Stimulated activated CD4-positive, alpha-beta T cell treated with anti-CD3 and anti-CD28 coated beads, Interleukin-12 subunit alpha, Interleukin-12 subunit beta, amount 100 ng/mL, for 48 hours (primary cell): ENCODE measurements at regions not wholly inside any gene's neighbourhood (a gene's known extent, or its start where the extent isn't known, plus 50 kb on each side); places are given as distances from the start of the nearest gene placed in this dataset.
"Not testable (repeated sequence)": the region's sequence is repeated elsewhere in the genome, so short reads cannot be mapped to it uniquely, and the experiment has no call there.

Experiments used
- DNase-seq, 3 donors: peaks; one replicate each; pipeline ENCODE4 v3.0.0-alpha.2; 2020; ENCODE audit warnings: low read depth in 2 of 3, low spot score in 1 of 3

DNA sequence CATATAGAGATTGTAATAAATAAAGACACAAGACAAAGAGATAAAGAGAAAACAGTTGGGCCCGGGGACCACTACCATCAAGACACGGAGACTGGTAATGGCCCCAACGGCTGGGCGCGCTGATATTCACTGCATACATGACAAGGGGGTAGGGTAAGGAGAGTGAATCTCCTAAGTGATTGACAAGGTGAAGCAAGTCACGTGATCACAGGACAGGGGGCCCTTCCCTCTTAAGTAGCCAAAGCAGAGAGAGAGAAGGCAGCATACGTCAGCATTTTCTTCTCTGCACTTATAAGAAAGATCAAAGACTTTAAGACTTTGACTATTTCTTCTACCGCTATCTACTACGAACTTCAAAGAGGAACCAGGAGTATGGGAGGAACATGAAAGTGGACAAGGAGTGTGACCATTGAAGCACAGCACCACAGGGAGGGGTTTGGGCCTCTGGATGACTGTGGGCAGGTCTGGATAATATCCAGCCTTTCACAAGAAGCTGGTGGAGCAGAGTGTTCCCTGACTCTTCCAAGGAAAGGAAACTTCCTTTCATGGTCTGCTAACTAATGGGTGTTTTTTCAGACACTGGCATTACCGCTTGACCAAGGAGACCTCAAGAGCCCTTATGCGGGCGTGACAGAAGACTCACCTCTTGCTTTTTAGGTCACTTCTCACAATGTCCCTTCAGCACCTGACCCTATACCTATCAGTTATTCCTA lies 75.6 kb downstream of the MRPL39 start:
- DNase-seq = not testable (repeated sequence)

DNA sequence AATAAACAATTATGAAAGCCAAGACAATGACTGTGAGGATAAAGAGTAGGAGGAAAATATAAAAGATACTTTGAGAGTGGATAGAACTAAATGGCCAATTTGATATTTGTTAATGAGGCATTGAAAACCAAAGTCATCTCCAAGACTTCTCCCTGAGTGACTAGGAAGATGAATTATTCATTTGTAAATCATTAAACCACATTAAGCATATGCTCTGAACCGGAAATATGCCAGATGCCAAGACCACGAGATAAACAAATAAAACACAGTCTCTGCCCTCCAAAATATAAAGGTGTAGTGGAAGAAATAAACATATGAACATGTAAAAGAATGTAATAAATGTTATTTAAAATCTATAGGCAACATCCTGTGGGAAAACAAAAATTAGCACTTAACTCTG lies 78.8 kb downstream of the MRPL39 start:
- DNase-seq = no peak

DNA sequence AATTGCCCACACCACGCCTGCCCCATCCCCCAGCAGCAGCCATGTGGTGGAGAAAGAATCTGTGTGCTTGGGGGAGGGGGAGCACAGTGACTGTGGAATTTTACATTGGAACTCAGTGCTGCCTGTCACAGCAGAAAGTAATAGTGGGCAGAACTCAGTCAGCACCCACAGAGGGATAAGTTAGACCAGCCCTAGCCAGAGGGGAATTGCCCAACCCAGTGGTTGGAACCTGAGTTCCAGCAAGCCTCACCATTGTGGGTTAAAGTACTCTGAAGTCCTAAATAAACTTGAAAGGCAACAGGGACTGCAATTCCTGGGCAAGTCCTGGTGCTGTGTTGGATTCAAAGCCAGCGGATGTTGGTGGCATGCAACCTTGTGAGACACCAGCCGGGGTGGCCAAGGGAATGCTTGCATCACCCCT lies 88.8 kb downstream of the MRPL39 start:
- DNase-seq = no peak

DNA sequence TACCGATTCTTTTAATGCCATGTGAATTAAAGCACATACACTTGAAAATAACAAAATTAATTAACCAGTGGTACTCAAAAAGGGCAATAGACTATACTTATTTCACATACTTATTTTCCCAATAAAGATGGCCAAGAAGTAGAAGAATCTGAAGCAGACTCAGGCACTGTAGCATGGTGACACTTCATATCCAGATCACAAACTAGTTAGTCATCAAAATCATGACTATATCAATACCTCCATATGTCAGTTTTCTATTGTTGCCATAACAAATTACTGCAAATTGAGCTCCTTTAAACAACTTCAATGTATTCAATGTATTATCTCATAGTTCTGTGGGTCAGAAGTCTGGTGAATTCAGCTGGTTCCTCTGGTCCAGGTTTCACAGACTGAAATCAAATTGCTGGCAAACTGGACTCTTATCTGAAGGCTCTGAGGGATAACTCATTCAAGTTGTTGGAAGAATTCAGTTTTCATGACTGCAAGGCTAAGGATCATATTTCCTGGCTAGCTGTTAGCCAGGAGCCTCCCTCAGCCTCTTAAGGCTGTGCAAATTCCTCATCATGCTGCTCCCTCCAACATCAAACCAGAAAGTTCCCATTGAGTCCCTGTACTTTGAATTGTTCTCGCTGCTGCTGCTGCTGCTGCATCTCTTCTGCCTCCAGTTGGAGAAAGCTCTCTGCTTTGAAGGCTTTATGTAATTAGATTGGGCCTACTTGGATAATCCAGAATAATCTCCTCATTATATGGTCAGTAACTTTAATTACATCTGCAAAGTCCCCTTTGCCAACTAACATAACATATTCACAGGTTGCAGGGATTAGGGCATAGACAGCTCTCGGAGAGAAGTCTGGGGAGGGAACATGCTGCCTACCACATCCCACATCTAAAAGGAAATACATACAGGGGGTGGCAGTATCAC lies 91.5 kb downstream of the MRPL39 start:
- DNase-seq = no peak

DNA sequence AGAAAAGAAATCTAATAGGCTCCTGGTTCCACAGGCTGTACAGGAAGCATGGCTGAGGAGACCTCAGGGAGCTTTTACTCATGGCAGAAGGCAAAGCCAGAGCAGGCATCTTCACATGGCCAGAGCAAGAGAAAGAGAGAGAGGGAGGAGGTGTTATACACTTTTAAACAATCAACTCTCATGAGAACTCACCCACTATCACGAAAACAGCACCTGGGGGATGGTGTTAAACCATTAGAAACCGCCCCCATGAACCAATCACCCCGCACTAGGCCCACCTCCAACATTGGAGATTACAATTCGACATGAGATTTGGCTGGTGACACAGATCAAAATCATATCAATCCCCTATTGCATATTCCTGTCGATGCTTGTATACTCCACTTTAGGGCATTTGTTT lies 93.5 kb downstream of the MRPL39 start:
- peak in 1 of 3 donors; percentile 30 for DNase-seq

DNA sequence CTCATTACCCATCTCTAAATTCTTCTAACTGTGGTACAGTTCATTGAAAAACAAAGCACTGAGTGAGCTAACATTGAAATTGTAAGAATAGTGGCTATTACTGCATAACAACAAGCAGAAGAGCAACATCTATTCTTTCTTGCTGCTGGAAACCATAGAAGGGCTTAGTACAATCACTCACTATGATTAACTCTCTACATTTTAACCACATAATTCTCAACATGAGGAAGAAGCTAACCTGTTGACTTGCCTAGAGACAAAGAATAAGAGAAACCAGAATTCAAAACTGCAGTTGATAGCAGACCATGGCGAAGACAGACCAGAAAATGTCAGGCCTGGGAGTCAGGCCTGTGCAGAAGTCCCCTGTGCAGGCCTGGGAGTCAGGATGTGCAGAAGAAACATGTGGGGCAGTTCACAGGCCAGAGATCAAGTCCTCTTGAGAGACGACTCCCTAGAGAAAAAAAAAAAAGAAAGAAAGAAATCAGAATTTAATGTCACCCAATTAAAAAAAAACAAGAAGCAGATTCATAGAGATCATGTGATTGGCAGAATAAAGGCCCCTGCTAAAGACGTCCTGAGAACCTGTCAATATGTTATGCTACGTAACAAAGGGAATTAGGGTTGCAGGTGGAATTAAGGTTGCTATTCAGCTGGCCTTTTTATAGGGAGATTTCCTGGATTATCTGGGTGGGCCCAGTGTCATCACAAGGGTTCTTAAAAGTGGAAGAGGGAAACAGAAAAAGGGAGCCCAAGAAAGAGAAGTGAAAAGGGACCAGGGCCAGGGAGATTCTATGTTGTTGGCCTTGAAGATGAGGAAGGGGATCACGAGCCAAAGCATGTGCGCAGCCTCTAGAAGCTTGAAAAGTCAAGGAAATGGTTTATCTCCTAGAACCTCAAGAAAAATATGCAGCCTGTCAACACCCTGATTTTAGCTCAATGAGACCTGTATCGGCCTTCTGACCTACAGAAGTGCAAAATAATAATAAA lies 94.9 kb downstream of the MRPL39 start:
- DNase-seq = no peak

DNA sequence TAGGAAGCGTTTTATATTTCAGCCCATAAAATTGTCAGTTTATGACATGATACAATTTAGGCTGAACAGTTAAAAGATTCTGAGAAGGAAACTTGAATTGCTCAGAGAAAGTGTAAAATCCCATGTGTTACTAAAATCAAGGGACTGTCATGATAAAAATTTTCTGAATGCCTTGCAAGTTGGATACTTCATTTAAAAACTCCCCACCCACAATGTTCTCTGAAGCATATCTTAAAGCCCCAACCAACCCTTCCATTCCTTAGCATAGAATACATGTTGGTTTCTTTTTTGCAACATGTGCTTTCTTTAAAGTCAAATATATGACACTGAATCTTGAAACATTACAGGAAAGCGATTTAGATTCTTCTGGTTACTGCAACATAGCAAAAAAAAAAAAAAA lies 97.4 kb downstream of the MRPL39 start:
- no peak for DNase-seq

DNA sequence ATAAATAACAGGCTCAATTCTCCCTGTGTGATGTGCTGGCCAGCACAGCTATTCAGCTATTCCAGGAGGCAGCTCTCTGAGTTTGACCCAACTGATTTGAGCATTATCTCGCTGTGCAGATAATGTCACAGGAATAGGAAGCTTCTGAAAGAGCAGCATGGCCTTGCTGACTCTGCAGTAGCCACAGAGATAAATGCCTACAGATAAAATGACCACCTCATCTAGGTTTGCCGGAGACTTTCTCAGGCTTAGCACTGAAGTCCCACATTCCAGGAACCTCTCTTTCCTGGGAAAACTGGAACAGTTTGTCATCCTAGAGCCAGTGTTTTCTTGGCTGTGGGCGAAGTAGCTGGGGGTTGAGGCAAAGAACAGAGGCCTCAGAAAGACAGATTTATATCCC lies 98.9 kb downstream of the MRPL39 start:
- no peak for DNase-seq

DNA sequence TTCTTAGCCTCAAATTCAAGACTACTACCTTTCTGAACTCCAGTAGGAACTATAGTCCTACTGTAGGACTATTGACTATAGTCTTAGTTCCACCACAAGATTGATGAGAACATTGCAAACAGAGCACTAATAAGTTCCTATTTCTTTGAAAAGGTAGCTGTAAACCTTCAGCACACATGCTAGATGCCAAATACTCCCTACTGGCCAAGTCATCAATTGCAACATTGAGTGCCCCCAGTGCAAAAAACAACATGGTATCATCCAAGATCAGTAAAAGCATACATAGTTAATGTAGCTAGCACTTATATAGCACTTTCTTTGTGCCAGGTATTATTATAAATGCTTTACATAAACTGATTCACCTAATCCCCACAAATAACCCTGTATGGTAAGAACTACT lies 99.8 kb downstream of the MRPL39 start:
- no peak for DNase-seq

DNA sequence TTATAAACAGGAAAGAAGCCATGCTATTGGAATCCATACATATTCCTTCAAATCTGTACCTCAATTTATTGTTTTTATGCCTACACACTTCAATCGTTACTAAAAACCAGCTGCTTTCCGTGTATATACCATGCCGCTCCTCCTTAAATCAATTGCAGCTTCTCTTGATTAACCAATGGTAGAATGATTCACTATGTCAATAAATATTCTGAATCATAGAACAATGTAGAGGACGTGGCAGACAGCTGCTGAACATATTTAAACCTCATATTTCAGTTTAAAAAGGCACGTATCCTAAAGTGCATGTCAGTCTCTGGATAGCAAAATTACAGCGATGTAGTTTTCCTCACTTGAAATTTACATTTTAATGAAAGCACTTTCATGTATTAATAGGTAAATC lies 100.4 kb downstream of the MRPL39 start:
- DNase-seq = no peak

DNA sequence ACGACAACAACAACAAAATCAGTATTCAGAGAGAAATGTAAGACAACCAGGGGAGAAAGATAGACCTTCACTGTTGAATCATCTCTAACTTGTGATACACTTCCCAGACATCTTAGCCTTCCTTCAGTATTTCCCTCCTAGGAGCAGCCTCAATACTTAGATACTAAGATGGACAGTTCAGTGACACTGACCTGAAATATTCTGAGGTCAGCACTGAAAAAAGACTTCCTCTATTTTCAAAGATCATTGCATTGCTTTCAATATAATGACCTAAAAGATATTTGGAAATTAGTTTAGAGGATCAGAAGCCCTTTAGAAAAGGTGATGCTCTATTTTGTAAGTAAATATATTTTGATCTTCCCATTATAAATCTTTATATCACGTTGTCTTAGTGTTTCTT lies 101.0 kb downstream of the MRPL39 start:
- no peak for DNase-seq

DNA sequence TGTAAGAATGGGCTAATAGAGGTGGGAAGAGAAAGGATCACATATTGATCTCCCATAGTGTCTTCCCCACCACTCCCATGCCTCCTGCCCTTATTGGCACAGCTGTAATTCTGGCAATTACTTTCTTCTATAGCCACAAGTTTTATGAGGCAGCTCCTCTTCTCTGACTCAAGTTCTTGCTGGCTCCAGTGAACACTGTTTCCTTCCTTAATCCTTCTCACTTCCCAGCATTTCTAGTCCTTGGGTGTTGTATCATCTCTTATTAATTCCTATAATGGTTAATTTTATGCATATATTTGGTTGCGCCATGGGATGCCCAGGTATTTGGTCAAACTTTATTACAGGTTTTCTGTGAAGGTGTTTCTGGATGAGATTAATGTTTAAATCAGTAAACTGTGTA lies 103.3 kb downstream of the MRPL39 start:
- DNase-seq = no peak

DNA sequence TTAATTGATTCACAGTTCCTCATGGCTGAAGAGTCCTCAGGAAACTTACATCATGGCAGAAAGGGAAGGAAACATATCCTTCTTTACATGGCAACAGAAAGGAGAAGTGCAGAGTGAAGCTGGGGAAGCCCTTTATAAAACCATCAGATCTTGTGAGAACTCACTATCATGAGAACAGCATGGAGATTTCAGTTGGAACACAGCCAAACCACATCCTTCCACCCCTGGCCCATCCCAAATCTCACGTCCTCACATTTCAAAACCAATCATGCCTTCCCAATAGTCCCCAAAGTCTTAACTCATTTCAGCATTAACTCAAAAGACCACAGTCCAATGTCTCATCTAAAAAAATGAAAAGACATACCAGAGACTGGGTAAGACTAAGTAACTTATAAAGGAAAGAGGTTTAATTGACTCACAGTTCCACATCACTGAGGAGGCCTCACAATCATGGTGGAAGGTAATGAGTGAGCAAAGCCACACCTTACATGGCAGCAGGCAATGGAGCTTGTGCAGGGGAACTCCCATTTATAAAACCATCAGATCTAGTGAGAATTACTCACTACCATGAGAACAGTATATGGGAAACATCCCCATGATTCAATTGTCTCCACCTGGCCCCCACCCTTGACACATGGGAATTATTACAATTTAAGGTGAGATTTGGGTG lies 105.2 kb downstream of the MRPL39 start:
- peak; percentile 57 to 78 (median 67) for DNase-seq

DNA sequence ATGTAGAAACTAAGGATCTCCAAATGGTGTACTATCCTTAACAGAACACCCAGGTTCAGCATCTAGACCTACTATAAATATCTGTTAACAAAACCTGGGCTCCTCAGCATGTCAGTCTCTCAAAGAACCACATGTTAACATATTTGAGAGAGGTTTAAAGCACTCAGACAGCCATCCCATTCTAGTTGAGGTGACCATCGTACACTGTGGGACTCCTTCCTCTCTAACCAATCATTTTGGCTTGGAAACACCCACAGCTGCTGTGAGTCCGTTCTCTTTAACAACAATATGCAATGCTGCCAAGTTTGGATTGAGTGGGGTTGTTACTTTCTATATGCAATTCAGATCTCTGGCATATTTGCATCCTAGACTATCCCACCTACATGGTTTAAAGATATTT lies 105.8 kb downstream of the MRPL39 start:
- no peak for DNase-seq

DNA sequence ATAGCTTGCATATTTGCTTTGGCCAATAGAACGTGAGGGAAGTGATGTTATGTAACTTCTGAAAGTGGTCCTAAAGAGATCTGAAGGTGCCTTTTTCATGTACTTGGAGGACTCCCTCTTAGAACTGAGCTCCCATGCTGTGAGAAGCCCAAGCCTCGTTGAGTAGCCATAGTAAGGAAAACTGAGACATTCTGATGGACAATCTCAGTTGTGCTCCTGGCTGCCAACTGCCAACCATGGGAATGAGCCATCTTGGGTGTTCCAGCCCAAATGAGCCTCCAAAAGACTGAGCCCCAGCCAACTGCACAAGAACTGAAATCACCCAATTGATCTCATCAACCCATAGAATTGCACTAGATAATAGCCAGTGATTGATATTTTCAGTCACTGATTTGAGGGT lies 106.7 kb downstream of the MRPL39 start:
- no peak for DNase-seq

DNA sequence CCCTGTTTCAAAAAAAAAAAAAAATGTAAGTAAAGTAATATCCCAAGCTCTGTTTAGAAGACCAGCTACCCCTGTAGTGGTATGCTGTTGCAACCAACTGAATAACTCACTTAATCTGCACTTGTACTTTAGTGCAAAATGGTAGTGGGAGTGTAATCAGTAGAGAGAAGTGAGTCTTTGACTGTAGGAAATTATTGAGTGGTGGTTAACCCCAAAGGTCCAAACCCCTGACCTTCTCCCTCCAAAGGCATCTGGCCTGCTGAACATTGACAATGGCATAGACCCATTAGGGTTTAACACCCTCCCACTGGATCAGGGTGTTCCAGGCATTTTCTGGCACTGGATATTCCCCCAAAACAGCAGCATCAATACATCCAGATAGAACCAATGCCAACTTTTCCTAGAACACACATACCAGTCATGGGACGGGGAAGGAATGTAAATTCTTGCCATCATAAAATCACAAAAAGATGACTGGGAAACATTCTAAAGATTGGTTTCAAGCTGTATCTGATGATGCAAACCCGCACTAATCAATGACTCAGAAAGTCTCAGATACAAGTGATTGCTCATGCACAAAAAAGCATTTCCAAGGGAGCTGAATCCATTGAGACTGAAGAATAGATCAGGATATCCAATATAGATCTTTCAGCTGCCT lies 110.3 kb downstream of the MRPL39 start:
- no peak for DNase-seq

DNA sequence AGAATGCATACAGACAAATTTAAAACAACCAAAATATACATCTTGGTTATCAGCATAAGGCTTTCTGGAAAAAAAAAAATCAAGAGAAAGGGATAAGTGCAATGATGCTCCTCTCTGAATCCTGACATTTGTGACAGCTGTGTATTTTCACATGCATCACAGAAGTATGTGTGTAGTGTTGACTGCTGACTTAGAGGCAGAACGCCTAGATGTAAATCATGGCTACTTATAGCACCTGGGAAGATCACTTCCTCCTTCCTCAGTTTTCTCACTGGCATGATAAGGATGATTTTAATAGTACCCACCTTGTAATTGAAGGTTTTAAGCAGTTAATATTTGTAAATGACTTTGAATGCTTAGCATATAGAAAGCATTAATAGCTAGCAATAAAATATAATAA lies 112.5 kb downstream of the MRPL39 start:
- DNase-seq = no peak

DNA sequence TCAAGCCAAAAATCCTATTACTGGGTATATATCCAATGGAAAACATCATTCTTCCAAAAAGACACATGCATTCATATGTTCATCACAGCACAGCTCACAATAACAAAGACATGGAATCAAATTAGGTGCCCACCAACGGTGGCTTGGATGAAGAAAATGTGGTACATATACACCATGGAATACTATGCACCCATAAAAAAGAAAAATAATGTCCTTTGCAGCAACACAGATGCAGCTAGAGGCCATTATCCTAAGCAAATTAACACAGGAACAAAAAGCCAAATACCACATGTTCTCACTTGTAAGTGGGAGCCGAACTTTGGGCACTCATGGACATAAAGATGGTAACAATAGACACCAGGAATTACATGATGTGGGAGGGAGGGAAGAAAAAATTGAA lies 113.6 kb downstream of the MRPL39 start:
- DNase-seq = no peak

DNA sequence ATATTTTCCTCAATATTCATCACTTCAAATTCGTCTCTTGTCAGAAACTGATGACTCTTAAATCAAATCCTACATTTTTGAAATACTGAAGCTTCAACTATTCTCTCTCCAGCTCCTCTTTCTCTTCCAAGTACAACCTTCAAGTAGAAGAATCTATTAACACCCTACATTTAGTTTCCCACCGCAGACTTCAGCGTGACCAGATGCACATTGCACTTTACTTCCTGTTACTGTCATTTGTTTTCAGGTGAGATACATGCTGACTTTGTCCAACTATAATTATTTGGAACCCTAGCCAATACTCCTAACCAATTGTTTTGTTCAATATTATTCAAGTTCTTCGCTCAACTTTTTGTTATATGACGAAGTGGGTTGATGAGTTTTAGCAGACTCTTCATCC lies 116.0 kb downstream of the MRPL39 start:
- no peak for DNase-seq

DNA sequence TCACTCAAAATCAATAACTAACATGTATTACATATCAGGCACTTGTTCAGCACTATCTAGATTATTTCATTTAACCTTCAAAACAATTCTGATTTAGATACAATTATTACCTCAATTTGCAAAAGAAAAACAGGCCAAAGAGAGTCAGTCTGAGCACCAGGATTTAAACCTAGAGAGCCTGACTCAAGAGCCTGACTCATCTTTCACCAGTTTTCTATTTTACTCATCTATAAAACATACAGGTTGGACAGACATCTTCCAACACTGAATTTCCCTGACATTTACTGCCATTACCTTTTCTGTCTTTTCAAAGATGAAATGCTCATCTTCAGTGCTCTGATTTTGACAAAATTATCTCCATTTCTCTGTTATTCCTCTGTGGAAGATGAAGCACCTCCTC lies 116.5 kb downstream of the MRPL39 start:
- no peak for DNase-seq
